HCT116 (cell line): ENCODE measurements at regions not wholly inside any gene's neighbourhood (a gene's known extent, or its start where the extent isn't known, plus 50 kb on each side); places are given as distances from the start of the nearest gene placed in this dataset.

Experiments used
- ATAC-seq: fragments of 200-7000 bp; cut with Tn5 transposase; 2 replicates; pipeline ENCODE4 v1.9.1; 2020; ENCODE audit warnings: mild to moderate bottlenecking, moderate library complexity
- BruUV-seq: library from RNA; stranded (reverse); fragments of 400-500 nt; replicated peaks from 2 replicates; lab custom pipeline; 2021; lab: Mats Ljungman, UMichigan
- CTCF ChIA-PET: fragments of 300-600 bp; sonication (Branson Sonifier 250); formaldehyde crosslinking; loops from one replicate; lab custom pipeline; 2021; ENCODE audit warnings: antibody characterized with exemption; lab: Charles Lee
- POLR2A ChIA-PET: fragments of 300-600, 350-600 bp; sonication (Branson Sonifier 250); formaldehyde crosslinking; loops from one replicate; lab custom pipeline; 2021; ENCODE audit warnings: antibody characterized with exemption; lab: Charles Lee
- RAD21 ChIA-PET, 2 experiments: fragments of 300-600 bp; sonication (Branson Sonifier 250); formaldehyde crosslinking; loops; one replicate each; lab custom pipeline; 2023; ENCODE audit warnings: low total read pairs in 2 of 2; ENCODE audit not compliant: uncharacterized antibody in 2 of 2, unreplicated experiment in 2 of 2, low non-redundant PET in 1 of 2; lab: Charles Lee
- DNase-seq: peaks from one replicate; pipeline ENCODE4 v3.0.0-alpha.2; 2010; ENCODE audit warnings: low read depth, low spot score
- H2AFZ ChIP-seq: fragments of 200-600 bp; shearing (Covaris generic), sonication (generic); 2 replicates; pipeline ENCODE4 v1.6.1; 2017; ENCODE audit warnings: low read depth, mixed run types, mixed read lengths, antibody characterized with exemption, low read length; ENCODE audit not compliant: poor library complexity, severe bottlenecking
- H3K27ac ChIP-seq: 2 replicates; pipeline ENCODE4 v1.5.1; 2012; ENCODE audit warnings: low read depth, low read length
- H3K27me3 ChIP-seq: fragments of 200-600 bp; sonication (generic); 2 replicates; pipeline ENCODE4 v1.6.1; 2016; ENCODE audit warnings: mixed run types, low read length, mixed read lengths; ENCODE audit not compliant: insufficient read depth
- H3K36me3 ChIP-seq, 2 experiments: fragments of 200-500 bp in 1 of 2; fragments of 200-600 bp in 1 of 2; sonication (Bioruptor generic) in 1 of 2; sonication (generic) in 1 of 2; 2 replicates each; pipeline versions ENCODE4 v1.5.1 to v1.6.1; 2014 to 2016; ENCODE audit warnings: low read length in 2 of 2, inconsistent platforms in 1 of 2, mixed read lengths in 1 of 2, mixed run types in 1 of 2; ENCODE audit not compliant: insufficient read depth in 2 of 2, control insufficient read depth in 1 of 2
- H3K4me1 ChIP-seq, 2 experiments: fragments of 200-600 bp in 1 of 2; sonication (generic) in 1 of 2; 2 replicates each; pipeline versions ENCODE4 v1.5.1 to v1.6.1; 2012 to 2017; ENCODE audit warnings: low read length in 2 of 2, inconsistent platforms in 1 of 2, mild to moderate bottlenecking in 1 of 2, mixed read lengths in 1 of 2, mixed run types in 1 of 2, moderate library complexity in 1 of 2; ENCODE audit not compliant: insufficient read depth in 2 of 2, control insufficient read depth in 1 of 2
- H3K4me2 ChIP-seq: fragments of 200-600 bp; sonication (generic); 2 replicates; pipeline ENCODE4 v1.6.1; 2017; ENCODE audit warnings: mixed run types, low read length, mixed read lengths
- H3K4me3 ChIP-seq, 2 experiments: fragments of 200-600 bp in 1 of 2; sonication (generic) in 1 of 2; replicated peaks in 1 of 2; 2 replicates each; pipeline ENCODE4 v1.5.1; 2011 to 2016; ENCODE audit warnings: low read length in 2 of 2, control low read depth in 1 of 2, low read depth in 1 of 2, mild to moderate bottlenecking in 1 of 2, mixed read lengths in 1 of 2, mixed run types in 1 of 2
- H3K79me2 ChIP-seq: fragments of 200-600 bp; sonication (generic); 2 replicates; pipeline ENCODE4 v1.6.1; 2017; ENCODE audit warnings: mild to moderate bottlenecking, mixed run types, low read length, moderate library complexity, mixed read lengths; ENCODE audit not compliant: insufficient read depth
- H3K9ac ChIP-seq: fragments of 200-600 bp; sonication (generic); 2 replicates; pipeline ENCODE4 v1.6.1; 2016; ENCODE audit warnings: low read length, mixed read lengths
- H3K9me2 ChIP-seq: fragments of 200-600 bp; sonication (generic), shearing (Covaris generic); 2 replicates; pipeline ENCODE4 v1.6.1; 2017; ENCODE audit warnings: mixed run types, mild to moderate bottlenecking, moderate library complexity; ENCODE audit not compliant: insufficient read depth
- H3K9me3 ChIP-seq, 2 experiments: fragments of 200-500 bp in 1 of 2; fragments of 200-600 bp in 1 of 2; sonication (Bioruptor generic) in 1 of 2; sonication (generic) in 1 of 2; 2 replicates each; pipeline ENCODE4 v1.6.1; 2014 to 2017; ENCODE audit warnings: low read length in 2 of 2, mixed read lengths in 2 of 2, inconsistent platforms in 1 of 2, low read depth in 1 of 2, mild to moderate bottlenecking in 1 of 2, mixed run types in 1 of 2, moderate library complexity in 1 of 2; ENCODE audit not compliant: control insufficient read depth in 1 of 2, insufficient read depth in 1 of 2
- H4K20me1 ChIP-seq: fragments of 200-600 bp; sonication (generic), shearing (Covaris generic); 2 replicates; pipeline ENCODE4 v1.6.1; 2017; ENCODE audit warnings: mixed run types, mild to moderate bottlenecking, moderate library complexity; ENCODE audit not compliant: insufficient read depth
- CEBPB ChIP-seq: IDR thresholded peaks from 2 replicates; pipeline ENCODE4 v1.6.1; 2012; ENCODE audit warnings: low read depth
- ELF1 ChIP-seq: IDR thresholded peaks from 2 replicates; pipeline ENCODE4 v1.6.1; 2012; ENCODE audit warnings: low read depth, borderline replicate concordance
- EZH2 ChIP-seq: fragments of 200-600 bp; sonication (generic); IDR thresholded peaks from 2 replicates; pipeline ENCODE4 v1.6.1; 2017; ENCODE audit warnings: antibody characterized with exemption, mixed run types
- EZH2phosphoT487 ChIP-seq: fragments of 200-600 bp; IDR thresholded peaks from 2 replicates; pipeline ENCODE4 v1.6.1; 2018; ENCODE audit warnings: antibody characterized with exemption, borderline replicate concordance
- JUND ChIP-seq: IDR thresholded peaks from 2 replicates; pipeline ENCODE4 v1.6.1; 2012
- MAX ChIP-seq: IDR thresholded peaks from 2 replicates; pipeline ENCODE4 v1.6.1; 2012
- POLR2AphosphoS5 ChIP-seq: IDR thresholded peaks from 2 replicates; pipeline ENCODE4 v1.6.1; 2011; ENCODE audit warnings: mild to moderate bottlenecking, low read depth, low read length, moderate library complexity
- REST ChIP-seq: IDR thresholded peaks from 2 replicates; pipeline ENCODE4 v1.6.1; 2012; ENCODE audit warnings: low read depth
- SP1 ChIP-seq: IDR thresholded peaks from 2 replicates; pipeline ENCODE4 v1.6.1; 2012; ENCODE audit warnings: low read depth
- ZFX ChIP-seq: fragments of 450-650 bp; IDR thresholded peaks from 2 replicates; pipeline ENCODE4 v1.6.1; 2017
- intact Hi-C: fragments of 100-400 bp; cut with micrococcal nuclease; formaldehyde crosslinking; loops from 2 replicates; pipeline ENCODE4 v1.10.0; 2022
- TF ChIP-seq, protein P1 (sequence below), 3 experiments: fragments of 200-600 bp in 1 of 3; sonication (generic) in 1 of 3; IDR thresholded peaks in 2 of 3; conservative IDR thresholded peaks in 1 of 3; 2 replicates each; pipeline ENCODE4 v1.5.1; 2012 to 2017; ENCODE audit warnings: low read depth in 2 of 3, low read length in 2 of 3, antibody characterized with exemption in 1 of 3, borderline replicate concordance in 1 of 3, control low read depth in 1 of 3, mild to moderate bottlenecking in 1 of 3, mixed read lengths in 1 of 3, mixed run types in 1 of 3, moderate library complexity in 1 of 3; ENCODE audit not compliant: insufficient read depth in 1 of 3

- TF ChIP-seq MAX (no peak), EZH2 (no peak)
These were observed 439.2 kb upstream of the SOX9 start (continued) for GRCh38 chr17:71681427-71682173.

DNA sequence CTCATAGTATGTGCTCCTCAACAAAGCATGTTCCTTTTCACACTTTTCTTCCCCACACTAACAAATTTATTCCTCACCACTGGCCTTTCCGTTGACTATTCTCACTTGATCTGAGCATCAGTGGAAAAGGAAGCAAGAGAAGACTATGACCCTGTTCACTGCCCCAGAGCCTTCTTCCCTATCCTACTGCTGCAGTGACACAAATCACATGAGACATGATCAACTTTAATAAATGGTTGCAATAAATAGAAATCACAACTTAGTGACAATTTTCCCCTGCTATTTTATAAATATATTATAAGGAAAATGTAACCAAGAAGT lies 438.7 kb upstream of the SOX9 start:
- CTCF ChIA-PET: no interaction called here
- POLR2A ChIA-PET: no interaction called here
- Histone ChIP-seq H3K4me2 (no peak overlapping the region), H3K4me1 (no peaks in the 10 kb centered on the region), H3K36me3 (no peaks in the 10 kb centered on the region), H3K27ac (no peak overlapping the region), H3K27me3 (no peaks in the 10 kb centered on the region), H3K9me2 (no peaks in the 10 kb centered on the region), H3K9me3 (no peaks in the 10 kb centered on the region), H4K20me1 (no peaks in the 10 kb centered on the region), H3K9ac (no peak overlapping the region), H2AFZ (no peak overlapping the region), H3K79me2 (no peaks in the 10 kb centered on the region), H3K4me3 (no peak overlapping the region)
- DNase-seq (no peak), ATAC-seq (no peak)
- BruUV-seq: no TSS peak
- intact Hi-C loops: no loop called here
- RAD21 ChIA-PET: no interaction called here
- TF ChIP-seq ELF1 (no peak), POLR2AphosphoS5 (no peak), MAX (no peak)

DNA sequence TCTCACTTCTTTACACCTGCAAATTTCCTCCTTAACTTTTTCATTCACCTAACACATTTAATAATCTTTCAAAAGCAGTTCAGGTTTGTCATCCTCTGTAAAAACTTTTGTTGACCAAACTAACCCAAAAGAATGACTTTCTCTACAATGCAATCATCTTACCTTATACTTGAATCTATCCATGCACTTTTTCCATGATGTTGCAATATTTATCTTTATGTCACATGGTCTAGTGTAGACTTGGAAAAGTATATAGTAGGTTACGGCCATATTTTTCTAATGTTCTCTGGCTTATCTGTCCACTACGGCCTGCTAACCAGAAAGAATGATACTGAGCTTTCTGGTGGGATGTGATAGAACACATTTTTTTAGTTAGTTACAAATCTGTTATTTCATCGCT lies 431.0 kb upstream of the SOX9 start:
- no peak overlapping the region for H3K4me2 ChIP-seq
- H3K4me3 ChIP-seq: no peak overlapping the region
- no peaks in the 10 kb centered on the region for H4K20me1 ChIP-seq
- no peak overlapping the region for H3K9ac ChIP-seq
- H3K9me3 ChIP-seq: no peaks in the 10 kb centered on the region
- no peak for DNase-seq
- H2AFZ ChIP-seq: no peak overlapping the region
- H3K27me3 ChIP-seq: no peaks in the 10 kb centered on the region
- no peak for TF ChIP-seq CEBPB
- TF ChIP-seq, protein P1, sequence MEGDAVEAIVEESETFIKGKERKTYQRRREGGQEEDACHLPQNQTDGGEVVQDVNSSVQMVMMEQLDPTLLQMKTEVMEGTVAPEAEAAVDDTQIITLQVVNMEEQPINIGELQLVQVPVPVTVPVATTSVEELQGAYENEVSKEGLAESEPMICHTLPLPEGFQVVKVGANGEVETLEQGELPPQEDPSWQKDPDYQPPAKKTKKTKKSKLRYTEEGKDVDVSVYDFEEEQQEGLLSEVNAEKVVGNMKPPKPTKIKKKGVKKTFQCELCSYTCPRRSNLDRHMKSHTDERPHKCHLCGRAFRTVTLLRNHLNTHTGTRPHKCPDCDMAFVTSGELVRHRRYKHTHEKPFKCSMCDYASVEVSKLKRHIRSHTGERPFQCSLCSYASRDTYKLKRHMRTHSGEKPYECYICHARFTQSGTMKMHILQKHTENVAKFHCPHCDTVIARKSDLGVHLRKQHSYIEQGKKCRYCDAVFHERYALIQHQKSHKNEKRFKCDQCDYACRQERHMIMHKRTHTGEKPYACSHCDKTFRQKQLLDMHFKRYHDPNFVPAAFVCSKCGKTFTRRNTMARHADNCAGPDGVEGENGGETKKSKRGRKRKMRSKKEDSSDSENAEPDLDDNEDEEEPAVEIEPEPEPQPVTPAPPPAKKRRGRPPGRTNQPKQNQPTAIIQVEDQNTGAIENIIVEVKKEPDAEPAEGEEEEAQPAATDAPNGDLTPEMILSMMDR (IDR thresholded peaks at IDR 0.05 in 2 of 3, conservative IDR thresholded peaks at IDR 0.05 in 1 of 3; ENCODE audit: borderline replicate concordance in 1 of 3, insufficient read depth in 1 of 3, low read depth in 2 of 3, low read length in 2 of 3): no peak
- no peak for TF ChIP-seq ELF1
- no peak for TF ChIP-seq EZH2phosphoT487
- no peak for TF ChIP-seq JUND
- TF ChIP-seq ZFX: no peak
- TF ChIP-seq SP1: no peak
- no peak for TF ChIP-seq REST
- ChIA-PET CTCF (no interaction called here), RAD21 (no interaction called here), POLR2A (no interaction called here)
- H3K4me1 ChIP-seq: no peaks in the 10 kb centered on the region
- no peaks in the 10 kb centered on the region for H3K79me2 ChIP-seq
- no peak overlapping the region for H3K27ac ChIP-seq
- ATAC-seq: no peak
- intact Hi-C loops: no loop called here
- BruUV-seq: no TSS peak
- H3K36me3 ChIP-seq: no peaks in the 10 kb centered on the region
- no peaks in the 10 kb centered on the region for H3K9me2 ChIP-seq
